ENCODE measurements at regions not wholly inside any gene's neighbourhood (a gene's known extent, or its start where the extent isn't known, plus 50 kb on each side); places are given as distances from the start of the nearest gene placed in this dataset.

DNA sequence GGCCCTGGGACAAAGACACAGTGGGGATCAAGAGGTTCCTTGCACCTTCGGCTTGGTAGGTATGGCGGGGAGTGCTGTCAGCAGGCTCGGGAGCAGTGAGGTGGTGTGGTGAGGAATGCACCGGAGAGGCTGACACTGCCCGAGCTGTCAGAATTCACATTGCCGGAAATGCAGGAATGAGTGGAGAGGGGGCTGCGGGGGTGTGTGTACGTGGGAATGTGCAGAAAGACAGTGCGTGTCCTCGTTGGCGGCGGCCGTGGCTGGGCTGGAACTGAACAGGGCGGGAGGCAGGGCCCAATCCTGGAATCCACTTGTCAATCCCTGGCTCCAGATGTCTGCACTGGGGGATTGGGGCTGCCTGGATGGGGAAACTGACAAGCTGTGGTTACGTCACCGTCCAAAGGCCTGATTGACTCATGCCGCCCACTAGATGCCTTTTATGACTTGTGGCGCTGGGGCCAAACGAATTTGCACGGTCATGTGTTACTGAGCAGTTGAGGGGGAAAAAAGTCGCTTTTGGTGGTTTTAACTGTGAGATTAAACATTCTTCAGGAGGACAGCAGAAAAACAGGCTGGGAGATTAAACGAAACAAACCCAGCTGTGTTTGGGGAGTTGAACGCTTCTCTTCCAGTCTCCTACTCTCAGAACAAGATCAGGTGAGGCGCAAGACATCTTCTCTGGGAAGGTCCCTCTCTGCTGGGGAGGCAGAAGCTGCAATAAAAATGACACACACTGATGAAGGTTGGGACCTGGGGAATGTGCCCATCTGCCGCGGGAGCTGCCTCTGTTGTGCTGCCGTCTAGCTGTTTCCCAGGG, 189.4 kb upstream of the GLI2 start:
- Histone ChIP-seq H3K36me3 (replicated peaks in 1 of 2; ENCODE audit: control insufficient read depth in 1 of 2, insufficient read depth in 2 of 2, low read length in 2 of 2) (no peaks in the 10 kb centered on the region), H3K79me2 (ENCODE audit: insufficient read depth, low read length) (no peaks in the 10 kb centered on the region), H3K4me2 (ENCODE audit: low read depth, low read length) (peak overlapping the region; percentile 70), H3K27ac (ENCODE audit: extremely low read length, insufficient read depth, low read length) (peak overlapping the region; percentile 83), H3K9me3 (ENCODE audit: low read length) (no peaks in the 10 kb centered on the region), H3K9ac (ENCODE audit: insufficient read depth, low read depth, low read length) (peak overlapping the region; percentile 72), H2AFZ (ENCODE audit: low read length) (peak overlapping the region; percentile 3), H3K4me3 (replicated peaks in 1 of 3; ENCODE audit: insufficient read depth in 1 of 3, low read depth in 2 of 3, low read length in 3 of 3) (peak overlapping the region; percentile 22 to 53 (median 30)), H3K4me1 (ENCODE audit: insufficient read depth, low read length) (peaks cover 100% of the 10 kb centered on the region), H3K27me3 (ENCODE audit: control insufficient read depth in 1 of 2, insufficient read depth in 2 of 2, low read length in 2 of 2) (no peaks in the 10 kb centered on the region), H4K20me1 (ENCODE audit: insufficient read depth, low read length) (no peaks in the 10 kb centered on the region)
- peak; percentile 82 for ATAC-seq
- peak; percentile 23 for FAIRE-seq
- POLR2A ChIA-PET: interaction anchor here (0.9 to 3.8 kb wide), 12 partner anchors 8 to 123 kb away, joined by 3 to 74 read pairs (median 4); no protein-coding TSS in a partner anchor
- in situ Hi-C loops (cut with HindIII; ENCODE audit: extremely low pct_ligation_motif_present, low pct_unique_long_range_greater_than_20kb) (no loop called here), intact Hi-C loops (cut with micrococcal nuclease; ENCODE audit: unreplicated experiment) (no loop called here)
- DNase-seq (ENCODE audit: low spot score): peak; percentile 97
- CTCF ChIA-PET (ENCODE audit: low intra/inter-chr PET ratio, low total read pairs): no interaction called here
- 11% methylated on average over 21 of the region's 27 CpGs for WGBS (ENCODE audit: low lambda C conversion rate)
- BruUV-seq (replicated peaks): TSS peak; percentile 98
- TF ChIP-seq ZNF577 (CRISPR knock-in tag; IDR thresholded peaks at IDR 0.05; ENCODE audit: borderline replicate concordance, low read depth) (no peak), SOX13 (IDR thresholded peaks at IDR 0.05) (no peak), SOX13 (CRISPR knock-in tag; conservative IDR thresholded peaks at IDR 0.05 in 1 of 2, IDR thresholded peaks at IDR 0.05 in 1 of 2) (peak in 1 of 2 experiments; percentile 68; a peak in 1 of 4 replicates), ZBTB1 (CRISPR knock-in tag; IDR thresholded peaks at IDR 0.05; ENCODE audit: borderline replicate concordance) (no peak), ARHGAP35 (CRISPR knock-in tag; IDR thresholded peaks at IDR 0.05; ENCODE audit: borderline replicate concordance) (0 out of 2 replicates have a peak, but pooled peaks have one; percentile 62), ZNF614 (CRISPR knock-in tag; IDR thresholded peaks at IDR 0.05; ENCODE audit: borderline replicate concordance) (peak; percentile 84; the same call in 1 of the 2 replicates), NR2F6 (IDR thresholded peaks at IDR 0.05) (peak; percentile 64), NR2F6 (CRISPR knock-in tag; IDR thresholded peaks at IDR 0.05) (peak; percentile 78)
- TF ChIP-seq, protein P1, sequence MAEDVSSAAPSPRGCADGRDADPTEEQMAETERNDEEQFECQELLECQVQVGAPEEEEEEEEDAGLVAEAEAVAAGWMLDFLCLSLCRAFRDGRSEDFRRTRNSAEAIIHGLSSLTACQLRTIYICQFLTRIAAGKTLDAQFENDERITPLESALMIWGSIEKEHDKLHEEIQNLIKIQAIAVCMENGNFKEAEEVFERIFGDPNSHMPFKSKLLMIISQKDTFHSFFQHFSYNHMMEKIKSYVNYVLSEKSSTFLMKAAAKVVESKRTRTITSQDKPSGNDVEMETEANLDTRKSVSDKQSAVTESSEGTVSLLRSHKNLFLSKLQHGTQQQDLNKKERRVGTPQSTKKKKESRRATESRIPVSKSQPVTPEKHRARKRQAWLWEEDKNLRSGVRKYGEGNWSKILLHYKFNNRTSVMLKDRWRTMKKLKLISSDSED (CRISPR knock-in tag; IDR thresholded peaks at IDR 0.05): no peak
- TF ChIP-seq, protein P2, sequence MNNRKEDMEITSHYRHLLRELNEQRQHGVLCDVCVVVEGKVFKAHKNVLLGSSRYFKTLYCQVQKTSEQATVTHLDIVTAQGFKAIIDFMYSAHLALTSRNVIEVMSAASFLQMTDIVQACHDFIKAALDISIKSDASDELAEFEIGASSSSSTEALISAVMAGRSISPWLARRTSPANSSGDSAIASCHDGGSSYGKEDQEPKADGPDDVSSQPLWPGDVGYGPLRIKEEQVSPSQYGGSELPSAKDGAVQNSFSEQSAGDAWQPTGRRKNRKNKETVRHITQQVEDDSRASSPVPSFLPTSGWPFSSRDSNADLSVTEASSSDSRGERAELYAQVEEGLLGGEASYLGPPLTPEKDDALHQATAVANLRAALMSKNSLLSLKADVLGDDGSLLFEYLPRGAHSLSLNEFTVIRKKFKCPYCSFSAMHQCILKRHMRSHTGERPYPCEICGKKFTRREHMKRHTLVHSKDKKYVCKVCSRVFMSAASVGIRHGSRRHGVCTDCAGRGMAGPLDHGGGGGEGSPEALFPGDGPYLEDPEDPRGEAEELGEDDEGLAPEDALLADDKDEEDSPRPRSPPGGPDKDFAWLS (CRISPR knock-in tag; IDR thresholded peaks at IDR 0.05; ENCODE audit: borderline replicate concordance): no peak; the same call in 1 of the 2 replicates
- TF ChIP-seq, protein P3, sequence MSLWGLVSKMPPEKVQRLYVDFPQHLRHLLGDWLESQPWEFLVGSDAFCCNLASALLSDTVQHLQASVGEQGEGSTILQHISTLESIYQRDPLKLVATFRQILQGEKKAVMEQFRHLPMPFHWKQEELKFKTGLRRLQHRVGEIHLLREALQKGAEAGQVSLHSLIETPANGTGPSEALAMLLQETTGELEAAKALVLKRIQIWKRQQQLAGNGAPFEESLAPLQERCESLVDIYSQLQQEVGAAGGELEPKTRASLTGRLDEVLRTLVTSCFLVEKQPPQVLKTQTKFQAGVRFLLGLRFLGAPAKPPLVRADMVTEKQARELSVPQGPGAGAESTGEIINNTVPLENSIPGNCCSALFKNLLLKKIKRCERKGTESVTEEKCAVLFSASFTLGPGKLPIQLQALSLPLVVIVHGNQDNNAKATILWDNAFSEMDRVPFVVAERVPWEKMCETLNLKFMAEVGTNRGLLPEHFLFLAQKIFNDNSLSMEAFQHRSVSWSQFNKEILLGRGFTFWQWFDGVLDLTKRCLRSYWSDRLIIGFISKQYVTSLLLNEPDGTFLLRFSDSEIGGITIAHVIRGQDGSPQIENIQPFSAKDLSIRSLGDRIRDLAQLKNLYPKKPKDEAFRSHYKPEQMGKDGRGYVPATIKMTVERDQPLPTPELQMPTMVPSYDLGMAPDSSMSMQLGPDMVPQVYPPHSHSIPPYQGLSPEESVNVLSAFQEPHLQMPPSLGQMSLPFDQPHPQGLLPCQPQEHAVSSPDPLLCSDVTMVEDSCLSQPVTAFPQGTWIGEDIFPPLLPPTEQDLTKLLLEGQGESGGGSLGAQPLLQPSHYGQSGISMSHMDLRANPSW (CRISPR knock-in tag; IDR thresholded peaks at IDR 0.05; ENCODE audit: borderline replicate concordance): 0 out of 2 replicates have a peak, but pooled peaks have one; percentile 46
- TF ChIP-seq, protein P4, sequence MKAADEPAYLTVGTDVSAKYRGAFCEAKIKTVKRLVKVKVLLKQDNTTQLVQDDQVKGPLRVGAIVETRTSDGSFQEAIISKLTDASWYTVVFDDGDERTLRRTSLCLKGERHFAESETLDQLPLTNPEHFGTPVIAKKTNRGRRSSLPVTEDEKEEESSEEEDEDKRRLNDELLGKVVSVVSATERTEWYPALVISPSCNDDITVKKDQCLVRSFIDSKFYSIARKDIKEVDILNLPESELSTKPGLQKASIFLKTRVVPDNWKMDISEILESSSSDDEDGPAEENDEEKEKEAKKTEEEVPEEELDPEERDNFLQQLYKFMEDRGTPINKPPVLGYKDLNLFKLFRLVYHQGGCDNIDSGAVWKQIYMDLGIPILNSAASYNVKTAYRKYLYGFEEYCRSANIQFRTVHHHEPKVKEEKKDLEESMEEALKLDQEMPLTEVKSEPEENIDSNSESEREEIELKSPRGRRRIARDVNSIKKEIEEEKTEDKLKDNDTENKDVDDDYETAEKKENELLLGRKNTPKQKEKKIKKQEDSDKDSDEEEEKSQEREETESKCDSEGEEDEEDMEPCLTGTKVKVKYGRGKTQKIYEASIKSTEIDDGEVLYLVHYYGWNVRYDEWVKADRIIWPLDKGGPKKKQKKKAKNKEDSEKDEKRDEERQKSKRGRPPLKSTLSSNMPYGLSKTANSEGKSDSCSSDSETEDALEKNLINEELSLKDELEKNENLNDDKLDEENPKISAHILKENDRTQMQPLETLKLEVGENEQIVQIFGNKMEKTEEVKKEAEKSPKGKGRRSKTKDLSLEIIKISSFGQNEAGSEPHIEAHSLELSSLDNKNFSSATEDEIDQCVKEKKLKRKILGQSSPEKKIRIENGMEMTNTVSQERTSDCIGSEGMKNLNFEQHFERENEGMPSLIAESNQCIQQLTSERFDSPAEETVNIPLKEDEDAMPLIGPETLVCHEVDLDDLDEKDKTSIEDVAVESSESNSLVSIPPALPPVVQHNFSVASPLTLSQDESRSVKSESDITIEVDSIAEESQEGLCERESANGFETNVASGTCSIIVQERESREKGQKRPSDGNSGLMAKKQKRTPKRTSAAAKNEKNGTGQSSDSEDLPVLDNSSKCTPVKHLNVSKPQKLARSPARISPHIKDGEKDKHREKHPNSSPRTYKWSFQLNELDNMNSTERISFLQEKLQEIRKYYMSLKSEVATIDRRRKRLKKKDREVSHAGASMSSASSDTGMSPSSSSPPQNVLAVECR (CRISPR knock-in tag; IDR thresholded peaks at IDR 0.05; ENCODE audit: borderline replicate concordance): peak; percentile 88; the same call in 1 of the 2 replicates
